ENCODE measurements at regions not wholly inside any gene's neighbourhood (a gene's known extent, or its start where the extent isn't known, plus 50 kb on each side); places are given as distances from the start of the nearest gene placed in this dataset.

DNA sequence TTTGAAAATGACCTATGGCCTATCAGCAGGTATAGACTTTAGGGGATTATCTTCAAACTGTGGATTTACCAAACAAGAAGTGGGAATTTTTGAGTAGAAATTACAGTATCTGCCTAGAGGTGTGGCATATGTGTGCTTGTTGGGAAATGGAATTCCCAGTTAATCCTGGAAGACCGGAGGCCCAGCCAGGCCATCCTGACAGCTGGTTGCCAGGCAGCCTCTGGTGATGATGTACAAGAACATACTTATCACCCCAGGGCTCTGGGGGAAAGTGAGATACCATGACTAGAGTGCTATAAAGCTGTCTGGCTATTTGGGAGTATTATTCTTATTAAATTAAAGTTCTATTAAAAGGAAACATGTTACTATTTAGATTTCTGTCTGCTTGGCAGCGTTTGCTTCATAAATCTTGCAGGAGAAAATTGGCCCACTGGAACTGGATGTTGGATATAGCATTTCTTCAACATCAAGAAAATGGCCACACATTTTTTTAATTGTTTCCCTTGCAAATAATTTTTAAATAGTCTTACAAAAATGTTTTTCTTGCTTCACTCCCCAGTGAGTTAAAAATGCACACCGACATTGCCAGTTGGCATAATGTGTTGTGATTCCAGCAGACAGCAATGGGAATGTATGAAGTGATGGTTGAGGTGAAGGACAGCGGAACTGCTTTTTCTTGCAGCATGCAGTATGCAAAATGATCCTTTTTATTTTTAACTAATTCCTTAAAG lies 187.8 kb downstream of the MYLK4 start:
- no peak for DNase-seq

DNA sequence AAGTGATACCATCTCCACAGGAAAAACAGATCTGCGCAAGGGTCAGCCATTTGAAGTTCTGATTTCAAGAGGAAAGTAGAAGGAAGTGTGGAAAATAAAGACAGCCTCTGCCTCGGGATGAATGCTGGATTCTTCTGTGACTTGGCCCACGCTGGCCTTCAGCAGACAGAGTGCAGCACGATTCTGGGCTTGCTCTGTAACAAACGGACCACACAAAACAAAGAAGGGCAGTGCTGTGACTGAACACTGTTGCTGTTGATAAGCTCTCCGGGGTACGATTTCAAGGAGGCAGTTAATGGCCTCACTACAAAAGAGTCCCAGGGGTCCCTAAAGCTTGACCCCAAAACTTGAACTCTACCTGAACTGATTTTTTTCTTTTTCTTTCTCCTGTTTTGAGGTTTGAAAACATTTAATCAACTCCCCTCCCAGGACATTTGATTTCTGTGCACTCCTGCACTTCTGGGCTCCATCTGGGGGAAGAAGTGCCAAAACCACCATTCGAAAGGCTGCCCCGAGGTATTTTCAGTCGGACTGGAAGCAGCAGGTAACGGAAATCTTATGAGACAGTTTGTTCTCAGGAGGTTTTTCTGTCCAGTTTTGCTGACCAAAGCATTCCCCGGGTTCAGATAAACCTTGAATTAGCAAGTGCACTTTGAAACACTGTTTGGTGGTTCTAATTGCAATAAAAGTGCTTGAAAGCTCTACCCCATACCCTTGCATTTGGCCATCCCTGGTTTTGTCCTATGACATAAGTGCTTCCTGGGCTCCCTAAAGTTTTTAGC lies 189.6 kb downstream of the MYLK4 start:
- no peak for DNase-seq

DNA sequence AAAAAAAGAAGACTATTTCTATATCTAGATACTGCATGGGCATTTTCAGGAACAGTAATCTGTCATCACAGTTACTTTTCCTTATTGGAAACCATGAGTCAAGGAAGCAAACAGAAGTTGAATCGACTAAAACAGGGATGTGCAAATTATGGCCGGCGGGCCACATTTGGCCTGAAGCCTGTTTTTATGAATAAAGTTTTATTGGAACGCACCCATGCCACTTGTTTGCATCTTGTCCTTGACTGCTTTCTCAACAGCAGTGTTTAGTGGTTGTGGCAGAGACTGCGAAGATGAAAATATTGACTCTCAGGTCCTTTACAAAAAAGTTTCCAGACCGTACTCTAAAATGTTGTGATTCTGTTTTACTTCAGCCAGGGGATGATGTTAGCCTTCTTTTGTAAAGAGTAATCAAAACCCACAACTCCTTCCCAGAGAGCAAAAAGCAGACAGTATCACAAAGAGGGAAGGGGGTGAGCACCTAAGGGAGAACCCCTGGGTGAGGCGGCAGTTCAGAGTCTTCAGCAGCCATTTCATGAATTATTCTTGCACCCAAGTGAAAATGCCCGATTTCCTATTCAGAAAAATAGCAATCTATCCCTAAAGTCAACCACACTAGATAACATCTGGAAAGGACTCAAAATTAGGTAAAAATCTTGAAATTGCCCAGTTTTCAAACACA lies 190.4 kb downstream of the MYLK4 start:
- DNase-seq: no peak

DNA sequence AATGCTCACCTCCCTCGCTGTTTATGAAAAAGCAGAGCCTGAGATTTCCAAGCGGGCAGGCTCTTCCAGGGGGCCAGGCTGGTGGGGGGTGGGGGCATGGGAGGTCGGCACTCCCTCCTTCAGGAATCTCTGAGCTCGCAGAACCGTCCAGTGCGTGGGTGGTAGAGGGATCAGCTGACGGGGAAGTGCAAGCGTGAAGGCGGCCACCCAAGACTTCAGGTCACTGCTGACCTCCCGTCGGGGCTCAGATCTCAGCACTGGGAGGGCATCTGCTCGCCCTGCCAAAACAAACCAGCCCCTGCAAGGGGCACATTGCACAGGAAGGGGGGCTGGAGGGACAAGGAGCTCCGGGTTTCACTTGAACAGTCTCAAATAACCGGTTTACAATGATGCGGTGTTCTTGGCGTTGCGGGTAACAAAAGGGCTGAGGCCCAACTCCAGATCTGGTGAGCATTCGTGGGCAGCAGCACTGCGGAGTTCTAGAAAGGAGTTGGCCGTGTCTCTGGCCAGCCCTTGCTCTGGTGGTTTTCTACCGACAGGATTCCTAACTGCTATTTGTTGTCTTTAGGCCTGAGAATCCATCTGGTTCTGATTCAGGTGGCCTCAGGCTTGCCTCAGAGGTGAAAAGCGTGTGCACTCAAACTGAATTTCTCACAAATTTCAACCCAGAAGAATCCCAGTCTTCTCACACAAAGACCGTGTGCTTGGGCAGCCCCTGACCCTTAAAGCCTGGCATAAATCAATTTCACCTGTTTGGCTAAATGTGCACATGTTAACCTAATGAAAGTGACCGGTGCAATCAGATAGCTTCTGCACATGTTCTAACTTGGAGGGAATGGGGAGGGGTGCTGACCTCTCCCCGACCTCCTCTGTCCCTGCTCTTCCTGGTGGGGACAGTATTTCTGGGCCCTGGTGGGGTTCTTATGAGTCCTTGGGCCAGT lies 191.6 kb downstream of the MYLK4 start:
- DNase-seq: no peak

DNA sequence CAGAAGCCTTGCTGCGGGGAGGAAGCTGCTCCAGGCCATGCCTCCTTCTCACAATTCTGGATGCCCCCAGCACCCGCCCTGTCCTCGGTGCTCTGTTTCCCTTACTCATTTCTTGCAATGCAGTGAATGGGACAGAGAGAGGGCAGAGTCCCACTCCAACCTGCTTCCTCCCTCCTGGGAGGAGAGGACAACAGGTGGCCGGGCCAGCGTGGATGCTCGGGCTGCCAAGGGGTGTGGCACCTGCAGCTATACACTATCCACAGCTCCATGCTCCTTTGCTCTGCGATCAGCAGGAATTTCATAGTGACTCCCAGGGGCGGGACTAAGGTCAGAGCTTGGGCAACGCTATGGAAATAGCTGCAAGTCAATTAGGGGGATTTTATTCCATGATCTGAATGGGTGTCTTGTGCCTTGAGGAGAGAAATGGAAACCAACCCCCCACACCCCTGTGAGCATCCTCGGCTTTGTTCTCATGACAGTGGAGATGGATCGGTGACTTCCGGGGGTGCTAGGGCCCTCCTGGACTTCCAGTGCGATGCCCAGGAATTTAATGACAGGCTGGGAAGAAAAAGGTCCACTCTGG lies 192.5 kb downstream of the MYLK4 start:
- DNase-seq: no peak

DNA sequence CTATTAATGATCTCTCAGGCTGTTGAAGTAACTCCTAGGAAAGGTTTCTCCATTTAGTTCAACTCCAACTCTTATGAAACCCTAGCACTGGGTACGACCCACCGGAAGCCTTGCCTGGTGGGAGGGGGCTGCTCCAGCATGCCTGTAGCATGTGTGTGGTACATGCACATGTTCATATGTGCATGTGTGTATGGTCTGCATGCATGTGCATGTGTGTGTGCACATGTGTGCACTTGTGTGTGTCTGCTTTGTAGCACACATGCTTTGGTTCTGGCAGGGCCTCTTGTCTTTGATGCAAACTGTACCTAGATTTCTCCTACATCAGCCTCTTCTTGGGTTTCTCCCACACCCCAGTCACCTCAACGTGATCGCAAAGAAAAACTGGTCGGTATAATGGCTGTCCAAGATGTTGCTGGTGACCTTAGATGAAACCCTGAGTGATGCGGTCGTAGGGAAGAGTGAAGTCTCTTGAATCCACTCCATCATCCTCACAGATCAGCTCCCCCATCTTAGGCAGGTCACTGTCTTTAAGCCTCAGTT lies 193.5 kb downstream of the MYLK4 start:
- no peak for DNase-seq

DNA sequence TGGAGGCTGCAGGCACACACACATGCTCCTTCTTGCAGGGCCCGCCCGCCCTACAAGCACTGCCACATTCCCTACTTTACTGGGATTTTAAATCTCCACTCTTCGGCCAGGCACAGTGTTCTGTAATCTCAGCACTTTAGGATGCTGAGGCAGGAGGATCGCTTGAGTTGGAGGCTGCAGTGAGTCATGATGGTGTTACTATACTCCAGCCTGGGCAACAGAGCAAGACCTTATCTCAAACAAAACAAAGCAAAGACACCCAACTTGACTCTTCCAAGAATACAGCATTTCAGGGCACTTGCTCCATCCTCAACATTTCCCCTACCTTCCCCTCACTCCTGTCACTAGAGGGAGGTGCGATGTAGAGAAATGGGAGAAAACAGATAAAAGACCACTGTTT lies 194.0 kb downstream of the MYLK4 start:
- DNase-seq: no peak

DNA sequence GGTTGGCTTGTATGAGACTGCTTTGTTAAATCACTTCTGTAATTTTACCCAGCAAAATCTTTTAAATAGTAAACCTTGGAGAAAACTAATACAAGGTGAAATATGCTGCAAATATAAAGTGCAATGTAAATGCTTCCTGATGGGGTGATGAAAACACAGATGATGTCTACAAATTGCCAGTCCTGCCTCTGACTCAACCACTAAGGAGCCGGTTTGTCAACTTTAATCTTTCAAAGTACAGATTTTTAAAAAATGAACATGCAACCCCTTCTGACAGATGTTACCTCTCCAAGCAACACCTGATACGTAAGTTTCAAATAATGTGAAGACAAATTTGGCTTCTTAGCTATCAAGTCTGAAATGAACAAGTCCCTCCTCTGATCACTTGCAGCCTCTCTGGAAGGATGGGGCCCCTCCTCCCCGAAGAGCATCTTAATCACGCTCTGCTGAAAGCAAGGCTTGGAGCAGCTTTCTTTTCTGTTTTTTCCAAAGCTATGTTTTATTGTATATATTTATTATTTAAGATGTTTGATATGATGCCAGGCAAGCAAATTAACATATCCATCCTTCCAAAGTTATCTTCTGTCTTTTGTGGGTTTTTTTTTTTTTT lies 196.0 kb downstream of the MYLK4 start:
- no peak for DNase-seq

DNA sequence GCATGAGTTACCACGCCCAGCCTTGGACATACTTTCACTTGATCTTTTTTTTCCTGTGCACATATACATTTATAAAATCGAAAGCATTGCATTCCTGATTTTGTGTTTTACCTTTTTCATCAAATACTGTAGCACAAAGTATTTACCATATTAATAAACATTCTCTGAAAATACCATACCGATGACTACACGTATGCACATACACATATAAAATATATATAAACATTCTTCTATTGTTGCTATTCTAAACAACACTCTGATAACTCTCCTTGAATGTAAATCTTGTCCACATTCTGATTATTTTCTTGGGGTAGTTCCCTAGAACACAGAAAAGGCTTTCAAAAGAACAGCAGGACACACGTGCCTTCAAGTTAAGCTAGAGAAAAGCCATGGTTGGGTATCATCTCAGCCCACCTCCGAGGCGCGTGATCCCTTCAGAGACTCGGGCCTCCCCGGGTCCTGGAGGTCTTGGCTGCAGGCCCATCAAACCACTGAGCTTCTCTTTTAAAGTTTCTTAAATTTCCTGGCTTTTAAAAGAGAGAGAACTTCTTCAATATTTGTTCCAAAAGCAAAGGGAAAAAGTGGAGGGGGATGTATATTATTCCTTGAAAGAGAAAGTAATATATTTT lies 198.1 kb downstream of the MYLK4 start:
- no peak for DNase-seq

DNA sequence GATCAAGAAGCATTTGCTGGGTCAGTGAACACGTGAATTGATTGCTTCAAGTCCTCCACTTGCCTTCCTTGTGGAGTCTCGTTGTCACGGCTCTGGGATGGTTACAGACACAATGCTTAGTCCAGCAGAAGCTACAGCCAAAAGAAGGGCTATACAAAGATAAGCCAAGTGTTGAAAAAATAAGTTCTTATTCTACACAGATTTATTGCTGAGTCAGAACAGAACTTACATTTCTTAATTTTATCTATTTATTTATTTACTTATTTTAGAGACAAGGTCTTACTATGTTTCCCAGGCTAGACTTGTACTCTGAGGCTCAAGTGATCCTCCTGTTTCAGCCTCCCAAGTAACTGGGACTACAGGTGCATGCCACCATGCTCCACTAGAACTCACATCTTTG lies 199.0 kb downstream of the MYLK4 start:
- DNase-seq: no peak

DNA sequence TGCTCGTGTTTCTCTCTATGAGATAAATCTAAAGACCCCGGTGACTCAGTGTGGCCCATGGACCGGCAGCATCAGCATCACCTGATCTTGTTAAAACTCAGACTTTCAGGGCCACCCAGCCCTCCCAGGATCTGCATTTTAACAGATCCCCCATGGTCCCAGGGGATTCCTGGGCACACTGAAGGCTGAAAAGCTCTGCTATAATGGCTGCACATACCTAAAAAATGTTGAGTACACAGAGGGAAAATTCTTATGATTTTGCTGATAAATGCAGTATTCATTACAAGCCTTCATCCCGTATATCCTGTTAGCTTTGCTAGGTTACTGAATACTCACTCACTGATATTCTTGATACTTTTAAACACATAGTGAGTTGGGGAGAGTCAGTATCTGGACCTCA lies 200.5 kb downstream of the MYLK4 start:
- no peak for DNase-seq

DNA sequence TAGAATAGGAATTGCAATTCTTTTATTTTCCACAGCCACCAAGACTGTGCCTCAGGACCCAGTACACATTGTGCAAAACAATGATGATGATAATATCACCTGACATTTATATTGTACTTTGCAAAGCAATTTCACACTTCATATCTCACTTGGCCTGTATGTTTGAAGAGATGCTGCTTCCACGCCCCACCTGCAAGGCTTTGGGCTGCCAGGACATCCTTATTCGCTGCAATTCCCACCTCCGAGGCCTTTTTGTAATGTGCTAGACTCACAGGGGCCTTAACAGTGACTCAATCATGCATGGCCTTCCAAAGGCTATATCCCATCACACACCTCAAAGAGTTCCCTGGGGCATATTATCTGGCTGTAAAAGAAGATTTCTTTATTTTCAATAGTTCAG lies 200.9 kb downstream of the MYLK4 start:
- no peak for DNase-seq

DNA sequence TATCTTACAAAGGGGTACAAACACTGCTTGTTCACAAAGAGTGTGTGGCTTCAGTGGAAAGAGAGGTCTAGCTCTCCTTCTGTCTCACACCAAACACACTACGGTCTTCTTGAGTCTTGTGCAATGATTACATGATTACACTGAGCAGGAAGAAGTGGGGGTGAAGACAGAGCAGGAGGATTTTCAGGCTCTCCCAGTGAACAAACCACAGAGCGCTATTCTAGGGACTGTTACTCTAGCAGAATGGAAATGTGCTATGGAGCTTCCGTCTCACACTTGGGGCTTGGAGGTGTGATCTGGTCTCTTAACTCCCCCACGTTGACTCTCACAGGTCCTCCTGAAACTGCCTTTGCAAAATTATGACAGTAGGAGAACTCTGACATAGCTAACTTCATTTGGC lies 203.4 kb downstream of the MYLK4 start:
- DNase-seq: no peak

DNA sequence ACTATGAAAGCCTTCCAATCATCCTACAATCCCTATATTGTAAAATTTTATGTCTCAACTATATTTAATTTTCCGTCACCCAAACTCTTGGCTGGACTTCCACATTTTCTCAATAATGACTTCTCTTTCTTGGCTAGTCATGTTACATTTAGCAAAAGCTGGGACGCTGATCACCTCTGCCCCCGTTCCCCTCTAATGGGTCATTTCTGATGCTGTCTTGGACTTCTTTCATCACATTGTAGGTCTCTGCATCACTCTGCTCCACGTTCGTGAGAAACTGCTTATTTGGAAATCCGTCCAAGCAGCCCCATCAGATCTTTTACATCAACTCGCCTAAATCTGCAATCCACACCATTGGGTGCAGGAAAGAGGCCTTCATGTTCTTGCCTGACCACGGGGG lies 203.8 kb downstream of the MYLK4 start:
- no peak for DNase-seq

DNA sequence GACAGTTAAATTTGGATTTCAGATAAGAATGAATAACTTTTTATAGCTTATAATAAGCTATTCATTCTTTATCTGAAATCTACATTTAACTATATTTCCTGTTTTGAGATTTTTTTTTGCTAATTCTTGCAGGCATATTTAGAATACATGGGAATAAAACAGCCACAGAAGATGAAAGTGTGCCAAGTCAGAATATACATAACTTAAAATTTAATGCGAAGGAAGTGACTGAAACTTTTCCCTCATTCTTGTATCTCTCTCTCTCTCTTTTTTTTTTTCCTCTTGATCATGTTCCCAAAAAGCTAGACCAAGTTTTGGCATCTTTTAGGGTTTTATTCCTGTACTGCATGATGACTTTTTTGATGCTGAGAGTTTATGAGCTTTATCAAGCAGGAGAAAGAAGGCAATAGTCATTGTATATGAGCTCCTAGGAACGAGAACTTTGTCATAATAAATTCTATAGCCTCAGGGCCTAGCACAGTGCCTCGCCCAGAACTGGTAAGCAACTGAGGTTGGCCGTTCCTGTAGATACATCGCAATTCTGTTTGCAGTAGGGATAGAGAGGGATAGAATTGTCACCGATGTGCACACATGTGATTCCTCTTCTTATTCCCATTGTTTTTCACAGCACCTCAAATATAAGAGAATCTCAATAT lies 205.2 kb downstream of the MYLK4 start:
- DNase-seq: no peak

DNA sequence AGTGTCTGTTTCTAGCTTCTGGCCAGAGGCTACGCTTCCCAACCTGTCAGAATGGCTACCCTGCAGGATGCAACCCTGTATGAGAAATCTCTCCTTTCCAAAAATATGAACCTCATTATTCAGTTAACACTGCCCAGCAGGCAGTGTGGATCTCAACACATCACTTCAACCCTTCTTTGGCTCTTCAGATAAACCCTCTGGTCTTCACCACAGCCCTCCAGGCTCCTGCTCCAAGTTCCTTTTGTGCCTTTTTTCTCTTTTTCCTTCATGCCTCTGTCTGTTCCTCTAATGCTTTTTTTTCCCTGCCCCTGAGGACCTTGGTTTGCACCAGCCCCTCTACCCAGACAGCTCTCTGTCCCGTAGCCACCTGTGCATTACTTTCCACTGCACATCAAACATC lies 207.4 kb downstream of the MYLK4 start:
- DNase-seq: no peak

DNA sequence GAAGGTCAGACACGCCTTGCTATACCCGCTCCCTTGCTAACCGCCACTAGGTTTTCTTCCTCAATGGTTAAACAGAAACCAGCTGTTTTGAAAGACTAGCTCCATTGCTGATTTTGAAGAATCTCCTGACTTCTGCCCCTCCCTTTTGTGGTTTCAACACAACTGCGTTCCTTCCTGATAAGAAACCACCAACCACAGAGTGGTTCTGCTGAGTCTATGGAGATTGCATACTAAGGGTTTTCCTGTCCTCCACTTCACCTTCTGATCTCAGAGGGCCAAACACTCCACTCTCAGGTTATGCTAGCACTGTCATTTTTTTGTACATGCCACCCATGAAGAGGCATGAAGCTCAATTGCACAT lies 207.9 kb downstream of the MYLK4 start:
- peak; percentile 42 for DNase-seq

DNA sequence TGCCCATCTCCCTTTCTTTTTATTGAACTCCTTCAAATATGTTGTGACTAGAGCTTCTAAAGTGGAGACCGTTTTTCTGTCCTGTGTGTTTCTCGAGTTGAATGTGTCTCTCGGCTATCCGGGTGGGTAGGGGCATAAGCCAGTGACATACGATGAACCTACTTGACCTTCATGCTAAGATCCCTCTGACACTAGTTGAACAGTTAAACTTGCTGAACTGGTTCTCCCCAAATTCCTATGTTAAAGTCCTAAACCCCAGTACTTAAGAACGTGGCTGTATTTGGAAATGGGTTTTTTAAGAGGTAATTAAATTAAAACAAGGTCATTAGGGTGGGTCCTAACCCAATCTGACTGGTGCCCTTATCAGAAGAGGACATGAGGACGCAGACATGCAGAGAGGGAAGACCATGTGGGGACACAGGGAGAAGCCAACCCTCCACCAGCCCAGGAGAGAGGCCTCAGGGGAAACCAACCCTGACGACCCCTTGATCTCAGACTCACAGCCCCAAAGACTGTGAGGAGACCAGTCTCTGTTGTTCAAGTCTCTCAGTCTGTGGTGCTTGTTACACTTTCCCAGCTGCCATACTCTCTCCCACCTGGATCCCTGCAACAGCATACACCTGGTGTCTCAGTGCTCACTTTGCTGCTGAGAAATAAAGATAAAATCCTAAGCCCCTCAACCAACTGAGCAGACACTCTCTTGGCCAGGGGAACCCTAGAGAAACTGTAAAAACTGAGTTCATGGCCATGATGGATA lies 208.4 kb downstream of the MYLK4 start:
- no peak for DNase-seq

DNA sequence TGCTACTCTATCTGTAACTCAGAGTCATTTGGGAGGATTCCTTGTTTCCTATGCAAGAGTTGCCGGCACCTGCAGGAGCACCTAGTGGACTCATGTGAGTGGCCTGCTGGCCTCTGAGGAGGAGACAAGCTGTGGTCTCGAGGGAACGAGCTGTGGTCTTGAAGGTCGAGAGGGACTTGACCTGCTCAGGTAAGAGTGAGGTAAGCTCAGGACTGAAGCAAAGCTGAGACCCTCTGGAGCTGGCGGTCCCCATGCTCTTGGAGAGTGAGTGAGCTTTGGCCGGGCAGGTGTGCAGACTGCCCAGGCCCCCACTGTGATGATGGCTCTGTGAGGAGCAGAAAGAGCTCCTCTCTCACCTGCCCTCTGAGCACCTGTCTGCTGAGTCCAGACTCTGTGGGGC lies 214.3 kb downstream of the MYLK4 start:
- DNase-seq: no peak

DNA sequence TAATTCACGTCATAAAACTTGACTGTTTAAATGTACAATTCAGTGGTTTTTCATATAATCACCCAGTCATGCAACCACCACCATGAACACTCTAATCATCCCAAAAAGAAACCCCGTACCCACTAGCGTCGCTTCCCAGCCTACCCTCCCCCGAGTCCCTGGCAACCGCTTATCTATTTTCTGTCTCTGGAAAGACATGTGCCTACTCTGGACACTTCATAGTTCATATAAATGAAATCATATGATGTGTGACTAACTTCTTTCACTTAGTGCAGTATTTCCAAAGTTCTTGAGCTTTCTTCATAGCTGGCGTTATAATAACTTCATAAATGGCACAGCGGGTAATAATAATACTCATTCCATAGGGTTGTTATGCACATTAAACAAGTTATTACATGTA lies 215.2 kb downstream of the MYLK4 start:
- DNase-seq: no peak

All from CD4-positive, alpha-beta T cell treated with Interferon gamma for 1 hour (primary cell).